ENCODE measurements at regions not wholly inside any gene's neighbourhood (a gene's known extent, or its start where the extent isn't known, plus 50 kb on each side); places are given as distances from the start of the nearest gene placed in this dataset.

- TF ChIP-seq POLR2A (IDR thresholded peaks at IDR 0.05) (no peak), CTCF (IDR thresholded peaks at IDR 0.05) (no peak)
Measured at GRCh38 chr4:136343340-136343739, 1189.0 kb downstream of the PCDH18 start.
